Neural cell (in vitro differentiated cells): ENCODE measurements at regions not wholly inside any gene's neighbourhood (a gene's known extent, or its start where the extent isn't known, plus 50 kb on each side); places are given as distances from the start of the nearest gene placed in this dataset.

ENCODE experiments used
- H2AFZ ChIP-seq: fragments of 200-600, 300-800 bp; sonication (generic), shearing (Covaris generic); 2 replicates; pipeline ENCODE4 v1.6.0; 2014; ENCODE audit warnings: low read depth, mild to moderate bottlenecking, antibody characterized with exemption, low read length, moderate library complexity
- H3F3A ChIP-seq: fragments of 200-600 bp; shearing (Covaris generic); 2 replicates; pipeline ENCODE4 v1.6.1; 2016; ENCODE audit warnings: mild to moderate bottlenecking, moderate library complexity, mixed read lengths, antibody characterized with exemption, low read length; ENCODE audit not compliant: insufficient read depth, poor library complexity, severe bottlenecking
- H3K27ac ChIP-seq: fragments of 200-600, 300-800 bp; sonication (generic), shearing (Covaris generic); 2 replicates; pipeline ENCODE4 v1.5.1; 2014; ENCODE audit warnings: mild to moderate bottlenecking, low read length, moderate library complexity
- H3K27me3 ChIP-seq: fragments of 300-800, 200-600 bp; sonication (generic), shearing (Covaris generic); 2 replicates; pipeline ENCODE4 v1.6.0; 2014; ENCODE audit warnings: mild to moderate bottlenecking, low read depth, low read length, moderate library complexity; ENCODE audit not compliant: insufficient read depth
- H3K36me3 ChIP-seq: fragments of 300-800, 200-600 bp; sonication (generic), shearing (Covaris generic); 2 replicates; pipeline ENCODE4 v1.5.1; 2014; ENCODE audit warnings: mild to moderate bottlenecking, antibody characterized with exemption, low read length, moderate library complexity; ENCODE audit not compliant: insufficient read depth
- H3K4me2 ChIP-seq: fragments of 300-800, 200-600 bp; sonication (generic), shearing (Covaris generic); 2 replicates; pipeline ENCODE4 v1.6.0; 2014; ENCODE audit warnings: mild to moderate bottlenecking, low read length
- H3K4me3 ChIP-seq: fragments of 300-800, 200-600 bp; sonication (generic), shearing (Covaris generic); 2 replicates; pipeline ENCODE4 v1.5.1; 2014; ENCODE audit warnings: mild to moderate bottlenecking, low read length, moderate library complexity
- H3K79me2 ChIP-seq: fragments of 200-600 bp; shearing (Covaris generic); replicated peaks from 2 replicates; pipeline ENCODE4 v1.6.0; 2014; ENCODE audit warnings: mild to moderate bottlenecking, low read length, moderate library complexity; ENCODE audit not compliant: insufficient read depth
- H3K9ac ChIP-seq: fragments of 300-800, 200-600 bp; sonication (generic), shearing (Covaris generic); 2 replicates; pipeline ENCODE4 v1.6.1; 2016; ENCODE audit warnings: mild to moderate bottlenecking, low read length, mixed read lengths
- H3K9me2 ChIP-seq: fragments of 200-600 bp; shearing (Covaris generic); 2 replicates; pipeline ENCODE4 v1.6.1; 2016; ENCODE audit warnings: mild to moderate bottlenecking, low read length, mixed read lengths; ENCODE audit not compliant: insufficient read depth
- H3K9me3 ChIP-seq: fragments of 200-600, 300-800 bp; sonication (generic), shearing (Covaris generic); 2 replicates; pipeline ENCODE4 v1.6.1; 2016; ENCODE audit warnings: mild to moderate bottlenecking, mixed run types, low read length, moderate library complexity, mixed read lengths
- H4K20me1 ChIP-seq: fragments of 200-600 bp; shearing (Covaris generic); 2 replicates; pipeline ENCODE4 v1.6.1; 2016; ENCODE audit warnings: mild to moderate bottlenecking, mixed run types; ENCODE audit not compliant: insufficient read depth
- CTCF ChIP-seq: fragments of 450-650 bp; IDR thresholded peaks from 2 replicates; pipeline ENCODE4 v1.5.1; 2014; ENCODE audit warnings: antibody characterized with exemption, mild to moderate bottlenecking, moderate library complexity; ENCODE audit not compliant: poor library complexity, severe bottlenecking
- EP300 ChIP-seq: fragments of 450-650 bp; conservative IDR thresholded peaks from 2 replicates; pipeline ENCODE4 v1.6.1; 2014; ENCODE audit warnings: antibody characterized with exemption, mild to moderate bottlenecking, moderate library complexity; ENCODE audit not compliant: poor library complexity, severe bottlenecking
- EZH2 ChIP-seq: fragments of 200-600, 300-800 bp; shearing (Covaris generic), sonication (generic); IDR thresholded peaks from 2 replicates; pipeline ENCODE4 v1.6.1; 2014; ENCODE audit warnings: antibody characterized with exemption, low read length, borderline replicate concordance, mild to moderate bottlenecking; ENCODE audit not compliant: insufficient read depth, poor library complexity, severe bottlenecking
- MXI1 ChIP-seq: fragments of 450-650 bp; conservative IDR thresholded peaks from 2 replicates; pipeline ENCODE4 v1.6.1; 2014; ENCODE audit warnings: antibody characterized with exemption, mild to moderate bottlenecking; ENCODE audit not compliant: poor library complexity, severe bottlenecking
- POLR2AphosphoS5 ChIP-seq: IDR thresholded peaks from 2 replicates; pipeline ENCODE4 v1.6.1; 2012
- RAD21 ChIP-seq: fragments of 450-650 bp; conservative IDR thresholded peaks from 2 replicates; pipeline ENCODE4 v1.6.1; 2014; ENCODE audit warnings: antibody characterized with exemption, mild to moderate bottlenecking, moderate library complexity
- SMC3 ChIP-seq: fragments of 450-650 bp; conservative IDR thresholded peaks from 2 replicates; pipeline ENCODE4 v1.6.1; 2014; ENCODE audit warnings: antibody characterized with exemption, mild to moderate bottlenecking, moderate library complexity; ENCODE audit not compliant: poor library complexity
- TAF1 ChIP-seq: IDR thresholded peaks from 2 replicates; pipeline ENCODE4 v1.6.1; 2012; ENCODE audit warnings: low read depth
- TF ChIP-seq, protein P1 (sequence below): IDR thresholded peaks from 2 replicates; pipeline ENCODE4 v1.6.1; 2012; ENCODE audit warnings: borderline replicate concordance

DNA sequence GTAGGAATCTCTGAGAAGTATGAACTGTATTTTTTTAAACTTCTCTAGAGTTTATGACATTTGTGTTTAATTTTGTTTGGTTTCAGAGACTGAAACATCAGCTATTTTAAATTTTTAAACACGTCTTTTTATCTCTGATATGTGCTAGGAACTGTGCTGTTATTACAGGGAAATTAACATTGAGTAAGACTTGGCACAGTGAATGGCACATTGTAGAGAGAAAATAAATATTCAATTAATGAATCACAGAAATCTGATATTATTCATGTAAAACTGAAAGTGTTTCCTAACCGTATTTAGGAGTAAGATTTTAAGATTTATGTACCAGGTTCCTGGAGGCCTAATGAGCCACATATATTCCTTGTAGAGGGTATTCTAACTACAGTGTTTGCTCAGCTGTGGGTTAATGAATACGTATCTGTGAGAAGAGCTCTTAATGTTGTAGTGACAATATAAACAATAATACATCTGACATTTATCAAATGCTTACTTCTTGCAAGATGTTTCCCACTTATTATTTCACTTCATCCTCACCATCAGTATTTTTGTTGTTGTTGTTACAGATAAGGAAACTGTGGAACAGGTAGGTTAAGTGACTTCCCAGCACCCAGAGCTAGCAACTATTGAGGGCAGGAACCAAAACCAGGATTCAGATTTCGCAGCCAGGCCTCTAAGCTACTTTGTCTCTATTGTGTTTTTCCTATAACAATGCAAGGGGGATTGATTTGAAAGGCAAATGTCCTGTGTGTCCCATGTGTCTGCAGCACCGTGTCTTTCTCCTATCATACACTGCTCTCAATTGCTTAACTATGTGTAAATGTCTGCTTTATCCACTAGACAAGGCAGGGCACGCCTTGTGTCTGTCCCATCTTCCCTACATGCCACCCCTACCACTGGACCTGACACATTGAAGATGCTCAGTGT lies 121.1 kb upstream of the FAM9C start:
- Histone ChIP-seq H3K9me2 (no peaks in the 10 kb centered on the region), H3K9me3 (no peaks in the 10 kb centered on the region), H3K4me2 (no peak overlapping the region), H3K9ac (peak overlapping the region; percentile 21), H3K27ac (peak overlapping the region; percentile 81), H3K79me2 (no peaks in the 10 kb centered on the region), H2AFZ (no peak overlapping the region), H3K27me3 (no peaks in the 10 kb centered on the region), H3K36me3 (no peaks in the 10 kb centered on the region), H4K20me1 (no peaks in the 10 kb centered on the region), H3K4me3 (peak overlapping the region; percentile 44), H3F3A (no peaks in the 10 kb centered on the region)
- TF ChIP-seq CTCF: no peak
- no peak for TF ChIP-seq RAD21
- TF ChIP-seq POLR2AphosphoS5: no peak
- no peak for TF ChIP-seq EZH2
- TF ChIP-seq MXI1: no peak
- TF ChIP-seq, protein P1, sequence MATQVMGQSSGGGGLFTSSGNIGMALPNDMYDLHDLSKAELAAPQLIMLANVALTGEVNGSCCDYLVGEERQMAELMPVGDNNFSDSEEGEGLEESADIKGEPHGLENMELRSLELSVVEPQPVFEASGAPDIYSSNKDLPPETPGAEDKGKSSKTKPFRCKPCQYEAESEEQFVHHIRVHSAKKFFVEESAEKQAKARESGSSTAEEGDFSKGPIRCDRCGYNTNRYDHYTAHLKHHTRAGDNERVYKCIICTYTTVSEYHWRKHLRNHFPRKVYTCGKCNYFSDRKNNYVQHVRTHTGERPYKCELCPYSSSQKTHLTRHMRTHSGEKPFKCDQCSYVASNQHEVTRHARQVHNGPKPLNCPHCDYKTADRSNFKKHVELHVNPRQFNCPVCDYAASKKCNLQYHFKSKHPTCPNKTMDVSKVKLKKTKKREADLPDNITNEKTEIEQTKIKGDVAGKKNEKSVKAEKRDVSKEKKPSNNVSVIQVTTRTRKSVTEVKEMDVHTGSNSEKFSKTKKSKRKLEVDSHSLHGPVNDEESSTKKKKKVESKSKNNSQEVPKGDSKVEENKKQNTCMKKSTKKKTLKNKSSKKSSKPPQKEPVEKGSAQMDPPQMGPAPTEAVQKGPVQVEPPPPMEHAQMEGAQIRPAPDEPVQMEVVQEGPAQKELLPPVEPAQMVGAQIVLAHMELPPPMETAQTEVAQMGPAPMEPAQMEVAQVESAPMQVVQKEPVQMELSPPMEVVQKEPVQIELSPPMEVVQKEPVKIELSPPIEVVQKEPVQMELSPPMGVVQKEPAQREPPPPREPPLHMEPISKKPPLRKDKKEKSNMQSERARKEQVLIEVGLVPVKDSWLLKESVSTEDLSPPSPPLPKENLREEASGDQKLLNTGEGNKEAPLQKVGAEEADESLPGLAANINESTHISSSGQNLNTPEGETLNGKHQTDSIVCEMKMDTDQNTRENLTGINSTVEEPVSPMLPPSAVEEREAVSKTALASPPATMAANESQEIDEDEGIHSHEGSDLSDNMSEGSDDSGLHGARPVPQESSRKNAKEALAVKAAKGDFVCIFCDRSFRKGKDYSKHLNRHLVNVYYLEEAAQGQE: no peak
- no peak for TF ChIP-seq SMC3
- no peak for TF ChIP-seq TAF1
- TF ChIP-seq EP300: no peak

DNA sequence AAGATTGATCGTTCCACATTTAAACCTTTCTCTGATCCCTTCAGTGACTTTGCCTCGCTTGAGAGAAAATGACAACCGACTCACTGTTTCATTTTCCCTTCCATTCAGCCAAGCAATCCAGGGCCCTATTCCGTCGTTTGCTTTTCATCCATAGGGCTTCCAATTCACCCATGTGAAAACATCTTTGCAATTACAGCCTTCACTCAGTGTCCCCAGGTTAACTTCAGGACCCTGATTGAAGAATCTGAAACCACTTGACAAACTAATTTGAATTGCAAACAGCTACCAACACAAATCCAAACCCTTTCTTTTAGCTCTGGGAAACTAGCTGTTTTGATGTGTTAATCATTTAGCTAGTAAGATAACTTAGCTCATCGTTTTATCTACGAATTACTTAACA lies 120.2 kb upstream of the FAM9C start:
- Histone ChIP-seq H3K79me2 (no peaks in the 10 kb centered on the region), H3K4me3 (peak overlapping the region; percentile 44), H3K9ac (peak overlapping the region; percentile 40), H3K27ac (peak overlapping the region; percentile 81), H2AFZ (no peak overlapping the region), H3K9me2 (no peaks in the 10 kb centered on the region), H3K27me3 (no peaks in the 10 kb centered on the region), H3K4me2 (peak overlapping the region; percentile 24), H3F3A (no peaks in the 10 kb centered on the region), H3K9me3 (no peaks in the 10 kb centered on the region), H4K20me1 (no peaks in the 10 kb centered on the region), H3K36me3 (no peaks in the 10 kb centered on the region)
- TF ChIP-seq SMC3 (peak; percentile 18), TAF1 (no peak), EP300 (peak; percentile 62), RAD21 (peak; percentile 22), MXI1 (no peak), POLR2AphosphoS5 (peak; percentile 16)
- TF ChIP-seq, protein P1: peak; percentile 47
